AG04449 (cell line): ENCODE measurements at regions not wholly inside any gene's neighbourhood (a gene's known extent, or its start where the extent isn't known, plus 50 kb on each side); places are given as distances from the start of the nearest gene placed in this dataset.

Source experiments
- CTCF ChIA-PET: fragments of 350-600 bp; formaldehyde crosslinking; extraction: SDS; loops from one replicate; lab custom pipeline; 2021; ENCODE audit warnings: antibody characterized with exemption; lab: Yijun Ruan, JAX
- POLR2A ChIA-PET: fragments of 400-600, 350-600 bp; formaldehyde crosslinking; extraction: SDS; loops from one replicate; lab custom pipeline; 2020; ENCODE audit warnings: antibody characterized with exemption, inconsistent platforms; lab: Yijun Ruan, JAX
- DNase-seq: peaks from one replicate; pipeline ENCODE4 v3.0.0-alpha.2; 2010; ENCODE audit warnings: low read depth, low spot score
- H3K4me3 ChIP-seq: 2 replicates; pipeline ENCODE4 v1.5.1; 2011; ENCODE audit warnings: low read depth, mild to moderate bottlenecking, control low read depth, low read length
- TF ChIP-seq, protein P1 (sequence below): IDR thresholded peaks from one replicate; pipeline ENCODE4 v1.5.1; 2011; ENCODE audit warnings: mild to moderate bottlenecking, moderate library complexity, low read length, control low read depth, inconsistent platforms; ENCODE audit not compliant: insufficient read depth; ENCODE audit errors: missing control alignments

GRCh38 chr5:162529209-162529608 is 461.6 kb downstream of the GABRG2 start:
- ChIA-PET POLR2A (no interaction called here), CTCF (no interaction called here)
- no peak overlapping the region for H3K4me3 ChIP-seq
- TF ChIP-seq, protein P1, sequence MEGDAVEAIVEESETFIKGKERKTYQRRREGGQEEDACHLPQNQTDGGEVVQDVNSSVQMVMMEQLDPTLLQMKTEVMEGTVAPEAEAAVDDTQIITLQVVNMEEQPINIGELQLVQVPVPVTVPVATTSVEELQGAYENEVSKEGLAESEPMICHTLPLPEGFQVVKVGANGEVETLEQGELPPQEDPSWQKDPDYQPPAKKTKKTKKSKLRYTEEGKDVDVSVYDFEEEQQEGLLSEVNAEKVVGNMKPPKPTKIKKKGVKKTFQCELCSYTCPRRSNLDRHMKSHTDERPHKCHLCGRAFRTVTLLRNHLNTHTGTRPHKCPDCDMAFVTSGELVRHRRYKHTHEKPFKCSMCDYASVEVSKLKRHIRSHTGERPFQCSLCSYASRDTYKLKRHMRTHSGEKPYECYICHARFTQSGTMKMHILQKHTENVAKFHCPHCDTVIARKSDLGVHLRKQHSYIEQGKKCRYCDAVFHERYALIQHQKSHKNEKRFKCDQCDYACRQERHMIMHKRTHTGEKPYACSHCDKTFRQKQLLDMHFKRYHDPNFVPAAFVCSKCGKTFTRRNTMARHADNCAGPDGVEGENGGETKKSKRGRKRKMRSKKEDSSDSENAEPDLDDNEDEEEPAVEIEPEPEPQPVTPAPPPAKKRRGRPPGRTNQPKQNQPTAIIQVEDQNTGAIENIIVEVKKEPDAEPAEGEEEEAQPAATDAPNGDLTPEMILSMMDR = no peak
- no peak for DNase-seq

DNA sequence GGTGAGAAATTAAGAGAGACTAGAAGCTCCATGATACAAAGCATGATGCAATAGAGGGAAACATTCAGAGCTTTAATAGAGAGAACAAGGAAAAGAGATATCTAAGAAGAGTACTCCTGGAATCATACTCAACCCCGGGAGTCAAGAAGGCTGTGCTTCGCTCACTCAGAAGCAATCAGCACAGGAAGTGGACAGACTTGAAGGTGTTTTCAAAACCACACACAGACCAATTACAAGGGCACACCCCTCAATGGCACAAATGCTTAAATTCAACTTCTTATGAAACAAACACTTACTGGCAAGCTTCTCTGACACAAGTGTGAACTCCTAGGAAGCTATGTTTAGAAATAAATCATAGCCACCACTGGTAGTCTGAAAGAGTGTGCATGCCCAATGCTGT is 462.3 kb downstream of the GABRG2 start:
- POLR2A ChIA-PET = no interaction called here
- CTCF ChIA-PET = no interaction called here
- TF ChIP-seq, protein P1 = no peak
- no peak for DNase-seq
- H3K4me3 ChIP-seq = no peak overlapping the region

DNA sequence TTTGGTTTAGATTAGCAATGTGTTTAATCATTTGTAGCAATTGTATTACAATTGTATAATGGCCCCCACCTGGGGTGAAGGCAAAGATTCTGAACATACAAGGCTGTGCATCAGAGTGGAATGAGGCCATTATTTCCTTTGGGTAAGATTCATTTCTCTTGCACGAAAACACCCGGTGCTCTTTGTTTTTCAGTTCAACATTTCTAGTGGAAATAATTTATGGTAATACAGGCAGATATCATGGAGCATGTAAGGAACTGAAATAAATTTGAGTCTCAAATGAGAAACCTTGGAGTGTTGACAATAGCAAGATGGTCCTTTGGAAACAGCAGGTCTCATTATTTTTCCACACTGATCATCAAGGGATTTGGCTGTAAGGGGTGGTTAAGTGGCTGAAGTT is 475.9 kb downstream of the GABRG2 start:
- ChIA-PET CTCF (no interaction called here), POLR2A (no interaction called here)
- no peak for DNase-seq
- H3K4me3 ChIP-seq = no peak overlapping the region
- TF ChIP-seq, protein P1 = no peak

DNA sequence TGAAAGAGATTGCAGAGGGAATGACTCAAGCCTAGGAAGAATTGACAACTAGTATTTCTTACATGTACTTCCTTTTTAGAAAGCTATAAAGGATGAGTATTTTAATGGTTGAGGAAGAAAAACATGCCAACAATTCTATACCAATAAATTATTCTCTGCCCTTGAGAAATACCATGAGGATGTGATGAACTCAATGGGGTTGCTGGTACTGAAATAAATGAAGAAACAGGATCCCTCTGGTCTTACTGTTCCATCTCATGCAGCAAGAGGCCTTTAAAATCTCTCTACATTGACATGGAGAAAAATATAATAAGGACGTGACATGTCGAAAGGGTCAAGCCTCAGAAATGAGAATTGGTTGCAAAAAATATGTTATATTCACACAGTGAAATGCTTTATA is 477.3 kb downstream of the GABRG2 start:
- DNase-seq = no peak
- CTCF ChIA-PET = no interaction called here
- TF ChIP-seq, protein P1 = no peak
- no peak overlapping the region for H3K4me3 ChIP-seq
- POLR2A ChIA-PET = no interaction called here

DNA sequence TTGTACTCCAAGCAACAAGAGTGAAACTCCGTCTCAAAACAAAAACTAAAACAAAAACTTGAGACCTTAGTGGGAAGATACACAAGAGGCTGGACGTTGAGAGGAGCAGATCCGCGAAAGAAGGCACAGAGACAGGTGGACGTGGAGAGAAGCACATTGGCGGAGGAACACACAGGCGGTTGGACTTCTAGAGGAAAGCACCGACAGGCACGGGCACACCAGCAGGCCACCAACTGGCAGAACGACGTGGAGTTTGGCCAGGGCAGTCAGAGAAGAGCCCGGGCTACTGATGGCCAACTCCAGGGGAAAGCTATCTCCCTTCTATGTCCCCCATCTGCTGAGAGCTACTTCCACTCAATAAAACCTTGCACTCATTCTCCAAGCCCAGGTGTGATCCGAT is 482.7 kb downstream of the GABRG2 start:
- TF ChIP-seq, protein P1 = no peak
- no peak overlapping the region for H3K4me3 ChIP-seq
- ChIA-PET CTCF (no interaction called here), POLR2A (no interaction called here)
- DNase-seq = no peak

GRCh38 chr5:162558120-162558519 is 490.5 kb downstream of the GABRG2 start:
- no peak for DNase-seq
- ChIA-PET CTCF (no interaction called here), POLR2A (no interaction called here)
- H3K4me3 ChIP-seq = no peak overlapping the region
- TF ChIP-seq, protein P1 = no peak

DNA sequence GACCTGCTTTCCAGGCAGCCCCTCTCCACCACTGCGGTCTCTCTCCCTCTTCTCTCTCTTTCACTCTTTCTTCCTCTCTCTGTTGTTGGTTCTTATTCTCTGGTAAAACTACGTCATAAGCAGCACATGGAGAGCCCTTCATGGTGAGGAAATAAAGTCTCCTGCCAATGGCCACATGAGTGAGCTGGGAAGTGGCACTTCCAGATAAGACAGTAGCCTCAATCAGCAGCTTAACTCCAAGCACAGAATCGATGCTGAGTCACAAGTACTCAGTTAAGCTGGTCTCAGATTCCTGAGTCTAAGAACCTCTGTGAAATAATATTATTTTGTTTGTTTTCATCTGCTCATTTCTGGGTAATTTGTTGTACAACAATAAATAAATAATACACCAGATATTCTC is 500.1 kb downstream of the GABRG2 start:
- POLR2A ChIA-PET = no interaction called here
- CTCF ChIA-PET = no interaction called here
- DNase-seq = no peak
- TF ChIP-seq, protein P1 = no peak
- H3K4me3 ChIP-seq = no peak overlapping the region
